Thoracic aorta (tissue), 2 donors: ENCODE measurements at regions not wholly inside any gene's neighbourhood (a gene's known extent, or its start where the extent isn't known, plus 50 kb on each side); places are given as distances from the start of the nearest gene placed in this dataset.

Experiments used
- ATAC-seq: fragments of 150-250 bp; one replicate; pipeline ENCODE4 v1.8.0; 2017; ENCODE audit warnings: low read depth; ENCODE audit not compliant: insufficient number of reproducible peaks, low FRiP score
- DNase-seq: peaks from one replicate; pipeline ENCODE4 v3.0.0-alpha.2; 2020; ENCODE audit warnings: low spot score
- H3K27ac ChIP-seq, 2 donors: fragments of 200-600 bp; sonication (generic); 1 replicate in 1 of 2; 2 replicates in 1 of 2; pipeline ENCODE4 v1.5.1; 2016; ENCODE audit warnings: mild to moderate bottlenecking in 2 of 2, moderate library complexity in 2 of 2
- H3K27me3 ChIP-seq: fragments of 200-600 bp; sonication (generic); replicated peaks from 2 replicates; pipeline ENCODE4 v1.6.0; 2016; ENCODE audit warnings: mild to moderate bottlenecking; ENCODE audit not compliant: insufficient read depth
- H3K36me3 ChIP-seq: fragments of 200-600 bp; sonication (generic); one replicate; pipeline ENCODE4 v1.5.1; 2016
- H3K4me1 ChIP-seq, 2 donors: fragments of 200-600 bp; sonication (generic); 1 replicate in 1 of 2; 2 replicates in 1 of 2; pipeline versions ENCODE4 v1.5.1 to v1.6.0; 2016; ENCODE audit warnings: low read depth in 2 of 2, mild to moderate bottlenecking in 1 of 2; ENCODE audit not compliant: control insufficient read depth in 1 of 2
- H3K4me3 ChIP-seq: fragments of 200-600 bp; sonication (generic); 2 replicates; pipeline ENCODE4 v1.5.1; 2016; ENCODE audit warnings: mild to moderate bottlenecking
- H3K9me3 ChIP-seq: fragments of 200-600 bp; sonication (generic); 2 replicates; pipeline ENCODE4 v1.5.1; 2016
- CTCF ChIP-seq: fragments of 200-600 bp; sonication (generic); IDR thresholded peaks from one replicate; pipeline ENCODE4 v1.5.1; 2019; ENCODE audit warnings: antibody characterized with exemption

GRCh38 chr1:93810316-93810715 is 68.7 kb downstream of the DNTTIP2 start:
- no peak for DNase-seq
- Histone ChIP-seq H3K27ac (peak overlapping the region in 1 of 2 donors; percentile 76), H3K4me1 (peaks cover 3 to 32% of the 10 kb centered on the region in 2 donors), H3K36me3 (no peaks in the 10 kb centered on the region), H3K9me3 (no peaks in the 10 kb centered on the region), H3K4me3 (no peak overlapping the region), H3K27me3 (no peaks in the 10 kb centered on the region)
- TF ChIP-seq CTCF = no peak
- no peak for ATAC-seq

GRCh38 chr1:93808871-93809270 is 70.1 kb downstream of the DNTTIP2 start:
- TF ChIP-seq CTCF = no peak
- ATAC-seq (no peak), DNase-seq (no peak)
- no peak overlapping the region for H3K27ac ChIP-seq
- no peak overlapping the region for H3K4me3 ChIP-seq
- no peaks in the 10 kb centered on the region for H3K9me3 ChIP-seq
- H3K4me1 ChIP-seq = peaks cover 12 to 42% of the 10 kb centered on the region in 2 donors
- H3K27me3 ChIP-seq = no peaks in the 10 kb centered on the region
- no peaks in the 10 kb centered on the region for H3K36me3 ChIP-seq

- ATAC-seq (no peak), DNase-seq (no peak)
- no peaks in the 10 kb centered on the region for H3K27me3 ChIP-seq
- H3K36me3 ChIP-seq = no peaks in the 10 kb centered on the region
- TF ChIP-seq CTCF = no peak
- no peak overlapping the region for H3K4me3 ChIP-seq
- H3K27ac ChIP-seq = no peak overlapping the region
- H3K9me3 ChIP-seq = no peaks in the 10 kb centered on the region
- peaks cover 16 to 36% of the 10 kb centered on the region in 2 donors for H3K4me1 ChIP-seq
Observed at GRCh38 chr1:93807311-93807930, 71.6 kb downstream of the DNTTIP2 start.

GRCh38 chr1:93805027-93805610 is 73.9 kb downstream of the DNTTIP2 start:
- Histone ChIP-seq H3K4me1 (peaks cover 13 to 19% of the 10 kb centered on the region in 2 donors), H3K9me3 (no peaks in the 10 kb centered on the region), H3K4me3 (no peak overlapping the region), H3K36me3 (no peaks in the 10 kb centered on the region), H3K27ac (peak overlapping the region in 1 of 2 donors; percentile 61), H3K27me3 (no peaks in the 10 kb centered on the region)
- no peak for ATAC-seq
- DNase-seq = no peak
- no peak for TF ChIP-seq CTCF

- Histone ChIP-seq H3K4me3 (peak overlapping the region; percentile 22), H3K4me1 (peaks cover 13 to 19% of the 10 kb centered on the region in 2 donors), H3K27ac (peak overlapping the region in 1 of 2 donors; percentile 61), H3K9me3 (no peaks in the 10 kb centered on the region), H3K27me3 (no peaks in the 10 kb centered on the region), H3K36me3 (no peaks in the 10 kb centered on the region)
- peak; percentile 9 for DNase-seq
- peak; percentile 73 for ATAC-seq
- TF ChIP-seq CTCF = no peak
Observed at GRCh38 chr1:93804412-93804811, 74.6 kb downstream of the DNTTIP2 start.
